ENCODE measurements at regions not wholly inside any gene's neighbourhood (a gene's known extent, or its start where the extent isn't known, plus 50 kb on each side); places are given as distances from the start of the nearest gene placed in this dataset.

DNA sequence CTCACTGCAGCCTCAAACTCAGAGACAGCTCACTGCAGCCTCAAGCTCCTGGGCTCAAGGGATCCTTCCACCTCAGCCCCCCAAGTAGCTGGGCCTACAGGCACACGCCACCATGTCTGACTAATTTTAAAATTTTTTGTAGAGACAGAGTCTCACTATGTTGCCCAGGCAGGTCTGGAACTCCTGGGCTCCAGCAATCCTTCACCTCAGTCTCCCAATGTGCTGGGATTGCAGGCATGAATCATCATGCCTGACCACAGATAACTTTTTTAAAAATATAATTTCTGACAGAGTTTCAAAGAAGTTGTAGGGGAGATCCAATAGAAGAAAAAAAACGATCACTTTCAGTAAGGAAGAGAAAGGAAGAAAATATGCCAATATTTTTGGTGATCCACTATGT, 189.7 kb upstream of the CDKN3 start:
- ChIA-PET CTCF (interaction anchor here (0.6 to 2.2 kb wide), 3 partner anchors 24 to 135 kb away, joined by 3 to 7 read pairs (median 5); no protein-coding TSS in a partner anchor), POLR2A (interaction anchor here (0.7 kb wide), 1 partner anchor 12 kb away, joined by 5 read pairs; no protein-coding TSS in a partner anchor)
- Histone ChIP-seq H3K27me3 (ENCODE audit: control insufficient read depth, insufficient read depth, low read length) (no peaks in the 10 kb centered on the region), H3K4me3 (ENCODE audit: low read depth, low read length) (no peak overlapping the region), H3K36me3 (ENCODE audit: control insufficient read depth, insufficient read depth, low read length) (no peaks in the 10 kb centered on the region)
- no peak for DNase-seq (ENCODE audit: low read depth)
- TF ChIP-seq CTCF (IDR thresholded peaks at IDR 0.05; ENCODE audit: insufficient read depth, low read depth, low read length), result no peak

DNA sequence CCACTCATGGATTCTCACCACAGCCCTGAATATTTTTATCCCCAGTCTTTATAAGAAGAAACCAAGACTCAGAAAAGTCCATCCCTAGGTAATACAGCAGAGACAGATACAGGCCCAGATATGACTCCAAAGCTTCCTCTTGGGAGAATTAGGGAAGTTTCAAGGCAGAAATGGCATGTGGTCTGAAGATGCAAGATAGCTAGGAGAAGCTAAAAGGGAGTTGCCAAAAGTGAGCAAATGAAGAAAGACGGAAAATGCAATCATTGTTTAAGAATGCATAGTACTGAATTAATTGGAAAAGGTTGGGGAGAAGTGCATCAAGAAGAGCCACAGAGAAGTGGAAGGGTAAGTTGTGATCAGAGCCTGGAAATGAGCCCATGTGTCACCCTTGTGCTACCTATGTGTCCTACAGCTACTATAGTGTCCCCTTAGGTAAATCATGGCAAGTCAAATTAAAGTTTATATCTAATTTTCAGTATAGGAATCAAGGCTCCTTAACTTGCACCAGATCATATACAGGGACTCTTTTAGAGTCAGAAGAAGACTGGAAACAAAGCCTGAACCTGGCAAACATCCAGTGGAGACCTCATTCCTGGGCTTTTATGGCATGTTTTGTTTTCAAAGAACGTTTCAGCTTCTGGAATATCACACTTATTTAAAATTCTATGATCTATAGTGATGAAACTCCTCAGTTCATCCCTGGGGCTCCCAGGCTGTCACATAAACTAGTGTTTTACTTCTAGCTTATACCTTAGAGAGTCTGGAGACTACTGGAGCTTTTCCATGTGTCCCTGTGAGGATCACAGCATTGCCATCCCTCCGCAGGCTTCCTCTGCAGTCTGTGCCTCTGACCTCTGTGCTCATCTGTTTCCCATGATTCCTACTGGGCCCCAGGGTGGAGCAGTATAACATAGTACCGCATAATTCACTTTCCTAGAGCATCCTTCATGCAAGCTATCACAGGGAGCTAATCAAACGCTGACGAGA, 189.0 kb upstream of the CDKN3 start:
- no peak for TF ChIP-seq CTCF (IDR thresholded peaks at IDR 0.05; ENCODE audit: insufficient read depth, low read depth, low read length)
- Histone ChIP-seq H3K36me3 (ENCODE audit: control insufficient read depth, insufficient read depth, low read length) (no peaks in the 10 kb centered on the region), H3K27me3 (ENCODE audit: control insufficient read depth, insufficient read depth, low read length) (no peaks in the 10 kb centered on the region), H3K4me3 (ENCODE audit: low read depth, low read length) (no peak overlapping the region)
- ChIA-PET CTCF (interaction anchor here (1.0 to 2.2 kb wide), 4 partner anchors 8 to 221 kb away, joined by 3 to 7 read pairs (median 4); no protein-coding TSS in a partner anchor), POLR2A (interaction anchor here (0.7 kb wide), 1 partner anchor 13 kb away, joined by 5 read pairs; no protein-coding TSS in a partner anchor)
- no peak for DNase-seq (ENCODE audit: low read depth)

- Histone ChIP-seq H3K36me3 (ENCODE audit: control insufficient read depth, insufficient read depth, low read length) (no peaks in the 10 kb centered on the region), H3K27me3 (ENCODE audit: control insufficient read depth, insufficient read depth, low read length) (no peaks in the 10 kb centered on the region), H3K4me3 (ENCODE audit: low read depth, low read length) (no peak overlapping the region)
- DNase-seq (ENCODE audit: low read depth), result no peak
- ChIA-PET POLR2A (no interaction called here), CTCF (interaction anchor here (1.0 to 2.2 kb wide), 5 partner anchors 9 to 669 kb away, joined by 3 to 7 read pairs (median 4); no protein-coding TSS in a partner anchor)
- TF ChIP-seq CTCF (IDR thresholded peaks at IDR 0.05; ENCODE audit: insufficient read depth, low read depth, low read length), result no peak
These were observed 188.1 kb upstream of the CDKN3 start for GRCh38 chr14:54208751-54209150.

DNA sequence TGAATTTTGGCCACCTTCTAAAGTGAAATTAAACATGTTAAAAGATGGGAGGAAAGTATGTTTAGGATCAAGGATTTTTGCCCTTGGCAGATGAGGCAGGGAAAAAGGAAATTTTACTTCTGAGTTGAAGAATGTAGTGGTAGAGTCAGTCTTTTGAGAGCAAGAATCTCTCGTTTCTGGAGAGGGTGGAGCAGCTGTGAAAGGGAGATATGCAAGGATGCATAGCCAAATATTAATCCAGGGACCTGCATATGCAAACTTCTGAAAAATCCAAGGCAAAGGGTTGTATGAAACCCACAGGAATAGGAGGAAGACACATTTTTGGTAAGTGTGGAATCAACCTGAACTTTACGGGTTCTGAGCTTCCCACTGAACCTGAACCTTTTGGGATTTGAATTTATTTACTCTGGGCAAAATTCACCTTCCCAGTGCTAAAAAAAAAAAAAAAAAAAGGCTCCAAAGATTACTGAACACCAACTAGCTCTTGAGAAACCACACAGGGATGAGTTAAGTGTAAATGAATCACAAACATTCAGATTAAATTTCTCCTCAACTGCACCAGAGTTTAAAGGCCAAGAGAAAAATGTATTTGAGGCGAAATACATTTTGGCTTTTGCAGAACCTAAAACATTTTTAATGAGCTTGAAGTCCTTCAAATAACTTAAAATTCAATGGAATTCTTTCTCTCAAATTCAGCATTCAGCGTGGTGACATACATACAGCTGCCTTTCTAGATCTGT, 187.1 kb upstream of the CDKN3 start:
- no peaks in the 10 kb centered on the region for H3K27me3 ChIP-seq (ENCODE audit: control insufficient read depth, insufficient read depth, low read length)
- no peak for TF ChIP-seq CTCF (IDR thresholded peaks at IDR 0.05; ENCODE audit: insufficient read depth, low read depth, low read length)
- ChIA-PET CTCF (interaction anchor here (0.7 to 1.3 kb wide), 3 partner anchors 9 to 670 kb away, joined by 3 to 4 read pairs (median 4); no protein-coding TSS in a partner anchor), POLR2A (interaction anchor here (0.6 to 0.9 kb wide), 4 partner anchors 103 to 799 kb away, joined by 3 to 9 read pairs (median 4); no protein-coding TSS in a partner anchor)
- no peaks in the 10 kb centered on the region for H3K36me3 ChIP-seq (ENCODE audit: control insufficient read depth, insufficient read depth, low read length)
- DNase-seq (ENCODE audit: low read depth), result no peak
- no peak overlapping the region for H3K4me3 ChIP-seq (ENCODE audit: low read depth, low read length)

All from BJ (cell line).